ENCODE measurements at regions not wholly inside any gene's neighbourhood (a gene's known extent, or its start where the extent isn't known, plus 50 kb on each side); places are given as distances from the start of the nearest gene placed in this dataset.

DNA sequence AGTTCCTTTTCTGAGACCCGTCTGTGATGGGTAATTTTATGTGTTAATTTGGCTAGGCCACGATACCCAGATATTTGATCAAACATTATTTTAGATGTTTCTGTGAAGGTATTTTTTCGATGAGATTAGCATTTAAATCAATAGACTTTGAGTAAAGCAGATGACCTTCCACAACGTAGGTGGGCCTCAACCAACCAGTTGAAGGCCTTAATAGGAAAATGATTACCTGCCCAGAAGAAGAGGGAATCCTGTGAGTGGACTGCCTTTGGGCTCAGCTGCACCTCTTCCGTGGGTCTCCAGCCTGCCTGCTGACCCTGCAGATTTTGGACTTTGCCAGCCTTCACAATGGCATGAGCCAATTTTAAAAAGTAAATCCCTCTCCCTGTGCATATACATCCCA, 61.6 kb upstream of the WSB1 start:
- no peak overlapping the region for H3K4me3 ChIP-seq (ENCODE audit: low read depth, low read length)
- TF ChIP-seq, protein P1, sequence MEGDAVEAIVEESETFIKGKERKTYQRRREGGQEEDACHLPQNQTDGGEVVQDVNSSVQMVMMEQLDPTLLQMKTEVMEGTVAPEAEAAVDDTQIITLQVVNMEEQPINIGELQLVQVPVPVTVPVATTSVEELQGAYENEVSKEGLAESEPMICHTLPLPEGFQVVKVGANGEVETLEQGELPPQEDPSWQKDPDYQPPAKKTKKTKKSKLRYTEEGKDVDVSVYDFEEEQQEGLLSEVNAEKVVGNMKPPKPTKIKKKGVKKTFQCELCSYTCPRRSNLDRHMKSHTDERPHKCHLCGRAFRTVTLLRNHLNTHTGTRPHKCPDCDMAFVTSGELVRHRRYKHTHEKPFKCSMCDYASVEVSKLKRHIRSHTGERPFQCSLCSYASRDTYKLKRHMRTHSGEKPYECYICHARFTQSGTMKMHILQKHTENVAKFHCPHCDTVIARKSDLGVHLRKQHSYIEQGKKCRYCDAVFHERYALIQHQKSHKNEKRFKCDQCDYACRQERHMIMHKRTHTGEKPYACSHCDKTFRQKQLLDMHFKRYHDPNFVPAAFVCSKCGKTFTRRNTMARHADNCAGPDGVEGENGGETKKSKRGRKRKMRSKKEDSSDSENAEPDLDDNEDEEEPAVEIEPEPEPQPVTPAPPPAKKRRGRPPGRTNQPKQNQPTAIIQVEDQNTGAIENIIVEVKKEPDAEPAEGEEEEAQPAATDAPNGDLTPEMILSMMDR (IDR thresholded peaks at IDR 0.05; ENCODE audit: low read depth, low read length), result no peak
- no peak for DNase-seq (ENCODE audit: low read depth)

DNA sequence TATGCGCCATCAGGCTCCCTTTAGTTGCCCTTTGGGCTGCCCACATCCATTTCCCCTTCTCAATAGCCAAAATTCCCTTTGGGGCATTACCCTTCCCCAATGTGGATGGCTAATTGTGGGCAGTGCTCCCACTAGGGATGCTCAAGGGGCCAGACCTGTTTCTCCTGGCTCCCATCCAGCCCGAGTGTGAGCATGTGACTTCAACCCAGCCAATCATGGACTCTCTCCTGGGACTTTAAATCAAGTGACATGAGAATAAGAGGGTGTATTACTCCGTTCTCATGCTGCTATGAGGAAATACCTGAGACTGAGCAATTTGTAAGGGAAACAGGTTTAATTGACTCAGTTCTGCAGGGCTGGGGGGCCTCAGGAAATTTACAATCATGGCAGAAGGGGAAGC, 60.9 kb upstream of the WSB1 start:
- TF ChIP-seq MYC (IDR thresholded peaks at IDR 0.05; ENCODE audit: low read depth, low read length) (no peak), POLR2A (IDR thresholded peaks at IDR 0.05; ENCODE audit: extremely low read depth, insufficient read length) (no peak)
- no peak for DNase-seq (ENCODE audit: low read depth)
- no peak overlapping the region for H3K4me3 ChIP-seq (ENCODE audit: low read depth, low read length)

DNA sequence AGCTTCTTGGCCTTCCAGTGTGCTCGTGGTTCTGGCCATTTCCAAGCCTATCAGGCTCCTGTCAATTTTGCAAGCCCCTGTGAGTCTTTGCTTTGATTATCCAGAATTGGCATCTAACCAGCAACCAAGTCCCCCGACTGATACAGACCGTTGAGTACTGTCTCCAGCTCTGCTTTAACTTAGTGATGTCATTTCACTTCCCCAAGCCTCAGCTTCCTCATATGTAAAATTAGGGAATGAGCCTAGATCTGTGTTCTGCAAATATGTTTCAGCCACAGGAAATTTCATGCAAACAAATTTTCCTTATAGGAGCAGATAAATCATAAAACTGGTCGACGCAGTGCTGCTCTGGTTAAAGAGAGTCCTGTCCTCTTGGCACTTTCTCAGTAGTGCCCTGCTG, 60.1 kb upstream of the WSB1 start:
- no peak for DNase-seq (ENCODE audit: low read depth)
- no peak overlapping the region for H3K4me3 ChIP-seq (ENCODE audit: low read depth, low read length)
- no peak for TF ChIP-seq POLR2A (IDR thresholded peaks at IDR 0.05; ENCODE audit: extremely low read depth, insufficient read length)
- no peak for TF ChIP-seq MYC (IDR thresholded peaks at IDR 0.05; ENCODE audit: low read depth, low read length)

DNA sequence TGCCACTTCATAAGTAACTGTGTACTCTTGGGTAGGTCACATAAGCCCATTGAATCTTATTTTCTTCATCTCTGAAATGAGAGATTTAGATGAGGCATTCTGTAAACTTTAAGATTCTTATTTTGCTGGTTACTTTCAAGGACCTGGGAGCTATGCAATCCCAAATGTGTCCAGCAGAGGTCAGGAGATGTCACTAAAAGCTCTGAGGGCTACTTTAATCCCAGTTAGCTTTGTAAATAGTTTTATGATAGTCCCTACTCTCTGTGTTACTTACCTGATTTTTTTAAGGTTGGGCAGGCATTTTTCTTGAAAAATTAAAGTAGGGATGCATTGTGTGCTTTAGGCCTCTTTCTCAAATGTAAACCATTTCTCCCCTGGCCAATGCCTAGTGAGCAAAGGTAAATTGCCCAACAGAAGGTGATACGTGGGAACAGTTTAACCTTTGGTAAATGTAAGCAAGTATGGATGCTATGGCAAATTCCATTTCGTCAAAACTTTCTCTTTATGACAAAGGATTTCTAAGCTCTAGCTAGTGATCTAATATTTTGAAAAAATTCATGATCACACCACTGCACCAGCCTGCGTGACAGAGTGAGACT, 57.1 kb upstream of the WSB1 start:
- no peak overlapping the region for H3K4me3 ChIP-seq (ENCODE audit: low read depth, low read length)
- TF ChIP-seq POLR2A (IDR thresholded peaks at IDR 0.05; ENCODE audit: extremely low read depth, insufficient read length), result no peak
- TF ChIP-seq, protein P1 (IDR thresholded peaks at IDR 0.05; ENCODE audit: low read depth, low read length), result peak; percentile 94
- DNase-seq (ENCODE audit: low read depth), result peak; percentile 78

DNA sequence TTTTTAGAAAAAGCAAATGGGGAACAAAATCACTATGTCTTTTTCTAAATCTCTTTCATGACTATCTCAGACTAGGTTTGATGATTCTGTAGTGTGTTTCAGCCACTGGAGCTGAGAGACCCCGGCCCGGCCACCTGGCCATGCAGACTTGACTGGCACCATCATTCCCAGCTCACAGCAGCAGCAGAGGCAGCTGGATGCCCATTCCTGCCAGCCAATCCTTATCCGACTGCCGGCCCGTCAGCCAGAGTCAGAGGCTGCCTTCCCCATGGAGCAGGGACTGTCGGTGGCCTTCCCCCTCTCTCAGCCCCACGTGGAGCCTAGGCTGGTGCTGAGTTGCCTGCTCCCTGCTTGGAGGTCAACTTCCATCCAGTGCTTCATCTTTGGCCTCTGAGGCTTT, 56.0 kb upstream of the WSB1 start:
- TF ChIP-seq, protein P1 (IDR thresholded peaks at IDR 0.05; ENCODE audit: low read depth, low read length), result no peak
- TF ChIP-seq POLR2A (IDR thresholded peaks at IDR 0.05; ENCODE audit: extremely low read depth, insufficient read length) (no peak), MYC (IDR thresholded peaks at IDR 0.05; ENCODE audit: low read depth, low read length) (no peak)
- TF ChIP-seq, protein P2, sequence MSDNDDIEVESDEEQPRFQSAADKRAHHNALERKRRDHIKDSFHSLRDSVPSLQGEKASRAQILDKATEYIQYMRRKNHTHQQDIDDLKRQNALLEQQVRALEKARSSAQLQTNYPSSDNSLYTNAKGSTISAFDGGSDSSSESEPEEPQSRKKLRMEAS (IDR thresholded peaks at IDR 0.05; ENCODE audit: low read depth, low read length), result no peak
- no peak overlapping the region for H3K4me3 ChIP-seq (ENCODE audit: low read depth, low read length)
- DNase-seq (ENCODE audit: low read depth), result no peak

DNA sequence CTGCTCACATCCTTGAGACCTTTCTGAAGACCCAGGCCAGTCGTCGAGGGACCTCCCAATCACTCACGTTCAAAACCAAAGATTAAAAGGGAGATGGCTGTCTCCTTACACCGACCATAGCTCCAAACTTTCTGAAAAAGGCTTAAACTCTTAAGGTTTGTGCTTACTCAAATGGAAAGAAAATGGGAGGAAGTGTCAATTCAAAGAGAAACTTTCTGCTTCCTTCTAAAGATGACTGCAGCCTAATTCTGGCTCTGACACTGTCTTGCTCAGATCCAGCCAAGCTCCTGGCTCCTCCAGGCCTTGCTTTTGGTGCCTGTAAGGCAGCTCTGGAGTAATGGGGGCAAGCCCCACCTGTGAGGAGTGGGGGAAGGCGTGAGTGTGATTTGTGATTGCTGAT, 54.9 kb upstream of the WSB1 start:
- TF ChIP-seq POLR2A (IDR thresholded peaks at IDR 0.05; ENCODE audit: extremely low read depth, insufficient read length) (no peak), MYC (IDR thresholded peaks at IDR 0.05; ENCODE audit: low read depth, low read length) (no peak)
- TF ChIP-seq, protein P2 (IDR thresholded peaks at IDR 0.05; ENCODE audit: low read depth, low read length), result no peak
- TF ChIP-seq, protein P1 (IDR thresholded peaks at IDR 0.05; ENCODE audit: low read depth, low read length), result no peak
- DNase-seq (ENCODE audit: low read depth), result no peak
- H3K4me3 ChIP-seq (ENCODE audit: low read depth, low read length), result no peak overlapping the region

DNA sequence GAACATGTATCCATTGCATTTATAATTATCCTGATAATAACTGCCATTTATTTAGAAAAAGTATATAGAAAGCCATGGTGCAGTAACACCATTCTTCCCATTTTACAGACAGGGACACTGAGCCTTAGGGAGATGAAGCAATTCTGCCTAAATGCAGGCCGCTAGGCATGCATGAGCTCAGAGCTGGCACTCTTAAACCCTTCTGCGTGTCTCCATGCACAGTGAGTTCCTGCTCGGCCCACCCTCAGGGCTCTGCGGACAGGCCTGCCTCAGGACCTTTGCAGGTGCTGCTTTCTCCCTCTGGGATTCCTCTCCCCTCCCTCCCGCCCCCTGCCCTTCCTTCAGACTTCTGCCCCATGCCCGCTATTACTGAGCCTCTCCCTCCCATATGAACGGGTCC, 54.3 kb upstream of the WSB1 start:
- TF ChIP-seq, protein P1 (IDR thresholded peaks at IDR 0.05; ENCODE audit: low read depth, low read length), result no peak
- TF ChIP-seq POLR2A (IDR thresholded peaks at IDR 0.05; ENCODE audit: extremely low read depth, insufficient read length), result no peak
- TF ChIP-seq MYC (IDR thresholded peaks at IDR 0.05; ENCODE audit: low read depth, low read length), result no peak
- TF ChIP-seq, protein P2 (IDR thresholded peaks at IDR 0.05; ENCODE audit: low read depth, low read length), result no peak
- H3K4me3 ChIP-seq (ENCODE audit: low read depth, low read length), result no peak overlapping the region
- DNase-seq (ENCODE audit: low read depth), result no peak

Data from NB4 (cell line).